NCI-H146 treated with DMSO at 0.1 percent for 48 hours (cell line): ENCODE measurements at regions not wholly inside any gene's neighbourhood (a gene's known extent, or its start where the extent isn't known, plus 50 kb on each side); places are given as distances from the start of the nearest gene placed in this dataset.

Source experiments
- DNase-seq: peaks from one replicate; lab custom pipeline; 2025; ENCODE audit not compliant: unreplicated experiment; lab: John Stamatoyannopoulos, UW

DNA sequence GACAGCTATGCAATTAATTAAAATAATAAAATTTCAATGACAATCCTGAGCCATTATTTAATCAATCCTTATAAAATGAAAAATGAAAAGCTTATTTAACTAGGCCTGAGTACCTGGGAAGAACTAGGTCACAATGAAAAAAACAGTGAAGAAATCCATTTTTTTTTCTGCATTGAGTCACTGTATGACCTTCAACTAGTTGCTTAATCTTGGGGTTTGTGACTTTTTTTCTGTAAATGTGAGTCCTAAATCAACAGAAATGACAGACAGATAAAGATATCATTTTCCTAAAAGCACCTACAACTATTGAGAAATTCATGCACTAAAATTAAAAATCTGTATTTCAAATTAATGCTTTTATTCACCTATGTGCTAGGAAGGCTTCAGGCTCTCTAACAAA, 96.8 kb downstream of the TMEM26 start:
- no peak for DNase-seq

DNA sequence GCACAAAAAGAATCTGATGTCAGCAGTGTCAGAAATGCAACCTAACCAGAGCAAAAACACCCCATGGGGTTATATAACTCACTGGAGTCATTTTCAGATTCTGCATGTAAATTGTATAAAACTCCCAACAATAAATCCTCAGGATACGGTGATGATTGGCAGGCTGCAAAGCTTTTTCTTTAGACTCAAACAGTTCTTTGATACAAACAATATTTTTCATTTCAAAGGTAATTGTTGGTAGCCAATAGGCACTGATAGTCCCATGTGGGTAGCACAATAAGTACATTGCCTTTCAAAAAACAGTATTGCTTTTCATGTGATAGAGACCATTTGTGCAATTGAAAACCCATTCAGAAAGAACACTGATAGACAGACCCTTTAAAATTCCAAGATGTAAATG, 98.0 kb downstream of the TMEM26 start:
- DNase-seq: no peak

DNA sequence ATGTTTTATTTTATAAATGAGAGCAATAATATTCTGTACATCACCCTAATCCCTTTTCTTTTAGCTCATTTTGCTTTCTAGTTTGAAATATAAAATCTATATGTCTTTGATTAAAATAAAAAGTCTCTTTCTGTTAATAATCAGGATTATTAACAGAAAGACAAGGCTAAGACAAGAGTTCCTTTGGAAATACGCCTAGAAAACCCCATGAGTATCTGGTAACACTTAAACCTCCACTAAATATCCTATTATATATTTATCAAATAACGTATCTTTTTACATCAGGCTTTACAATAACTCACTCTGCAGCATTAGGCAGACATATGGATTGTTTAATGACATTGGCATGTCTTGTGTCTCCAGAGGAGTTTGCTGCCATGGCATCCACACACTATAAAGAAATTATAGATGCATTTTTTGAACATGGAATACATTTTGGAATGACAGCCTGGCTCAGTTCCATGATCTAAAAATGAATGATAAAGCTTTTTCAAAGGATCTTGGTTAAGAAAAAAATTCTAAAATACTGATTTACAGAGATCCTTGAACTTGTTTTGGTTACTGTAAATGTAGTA, 98.7 kb downstream of the TMEM26 start:
- DNase-seq: no peak

DNA sequence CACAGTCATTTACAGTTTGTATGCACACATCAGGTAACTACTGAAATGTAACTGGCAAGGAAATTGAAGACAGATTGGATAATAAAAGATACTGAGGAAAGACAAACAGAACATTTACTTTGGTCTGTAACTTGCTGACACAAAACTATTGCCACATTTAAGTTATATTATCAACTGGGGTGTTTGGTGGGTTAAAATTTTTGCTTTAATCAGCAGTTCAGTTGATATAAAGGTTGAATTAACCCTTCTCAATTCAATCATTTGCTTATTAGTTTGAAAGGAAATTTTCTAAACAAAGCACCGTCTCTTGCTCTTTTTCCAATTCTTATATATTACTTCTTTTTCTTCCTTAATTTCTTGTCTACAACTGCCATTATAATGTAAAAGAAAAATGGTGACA, 102.4 kb downstream of the TMEM26 start:
- no peak for DNase-seq

DNA sequence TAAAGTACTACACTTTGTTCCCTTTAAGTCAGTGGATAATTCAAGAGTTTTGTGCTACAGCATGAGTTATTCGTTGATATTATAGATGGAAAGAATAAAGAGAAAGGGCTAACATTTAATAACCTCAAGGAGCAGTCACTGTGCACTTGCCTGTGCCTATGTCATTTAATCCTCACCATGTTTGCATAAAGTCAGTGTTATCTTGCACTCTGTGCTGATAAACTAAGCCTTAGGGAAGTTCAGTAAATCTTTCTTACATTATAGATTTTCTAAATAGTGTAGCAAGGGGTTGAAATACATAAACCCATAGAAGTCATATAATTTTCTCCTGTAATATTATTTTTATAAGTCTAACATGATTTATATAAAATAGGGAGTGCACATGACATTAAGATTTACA, 103.1 kb downstream of the TMEM26 start:
- no peak for DNase-seq

DNA sequence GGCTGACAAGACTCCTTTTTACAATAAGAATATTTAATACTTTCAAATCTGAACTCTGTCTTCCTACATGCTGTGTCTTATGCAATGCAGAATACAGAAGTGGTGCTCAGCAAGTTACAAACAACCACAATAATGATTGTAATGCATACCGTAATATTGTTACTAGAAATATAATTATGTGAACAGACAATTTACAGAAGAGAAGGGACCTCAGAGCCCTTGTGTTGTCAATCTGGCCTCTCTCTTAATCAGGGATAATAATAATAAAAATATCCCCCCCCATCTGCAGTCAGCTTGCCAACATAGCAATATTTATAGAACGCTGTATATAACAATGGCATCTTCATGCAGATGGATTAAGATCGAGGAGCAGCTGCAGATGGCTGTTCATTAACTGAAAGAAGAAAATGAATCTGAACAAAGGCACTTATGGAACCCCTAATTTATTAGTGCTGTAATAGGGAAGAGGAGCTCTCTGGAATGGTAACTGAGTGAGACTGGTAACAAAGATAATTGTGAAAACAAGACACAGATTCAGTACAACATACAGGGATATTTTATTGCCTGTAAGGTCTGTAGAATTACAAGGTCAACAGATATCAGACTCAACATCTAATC, 106.3 kb downstream of the TMEM26 start:
- DNase-seq: no peak

DNA sequence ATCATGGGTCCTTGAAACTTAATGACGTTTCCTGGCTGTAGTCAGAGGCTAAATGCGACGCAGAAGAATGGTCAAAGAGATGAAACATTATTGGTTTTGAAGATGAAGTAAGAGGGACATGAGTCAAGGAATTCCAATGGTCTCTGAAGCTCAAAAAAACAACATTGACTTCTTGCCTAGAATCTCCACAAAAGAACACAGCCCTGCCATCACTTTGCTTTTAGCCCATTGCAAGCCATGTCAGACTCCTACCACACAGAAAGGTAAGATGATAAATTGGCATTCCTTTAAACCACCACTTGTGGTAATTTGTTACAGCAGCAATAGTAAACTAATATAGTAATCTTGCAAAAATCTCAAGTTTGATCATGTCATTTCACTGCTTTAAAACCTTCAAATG, 109.4 kb downstream of the TMEM26 start:
- no peak for DNase-seq

DNA sequence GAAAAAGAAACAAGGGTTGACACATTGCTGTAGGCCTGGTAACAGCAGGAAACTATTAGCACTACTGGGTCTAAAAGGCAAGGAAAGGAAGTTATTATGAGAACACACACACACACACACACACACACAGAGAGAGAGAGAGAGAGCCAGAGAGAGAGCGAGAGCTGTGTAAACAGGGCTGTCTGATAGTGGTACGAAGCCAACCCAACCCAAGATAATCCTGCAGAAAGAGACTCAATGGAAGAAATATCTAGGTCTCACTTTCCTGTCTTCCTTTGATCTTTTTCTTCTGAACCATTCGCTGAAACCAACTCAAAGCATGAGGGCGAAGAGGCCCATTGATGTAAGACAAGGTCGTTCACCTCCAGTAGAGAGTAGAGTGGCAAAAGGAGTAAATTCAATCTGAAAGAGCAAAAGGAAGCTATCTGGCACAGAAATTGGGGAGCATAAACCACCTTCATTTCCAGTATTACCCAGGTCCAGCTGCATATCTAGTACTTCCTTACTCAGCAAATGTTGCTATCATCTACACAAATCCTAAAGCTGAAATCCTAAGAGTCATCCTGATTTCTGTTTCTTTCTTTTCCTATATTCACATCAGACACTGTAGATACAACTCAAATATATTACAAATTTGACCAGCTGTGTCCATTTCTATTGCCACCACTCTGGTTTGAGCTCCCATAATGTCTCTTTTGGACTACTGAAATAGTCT, 110.2 kb downstream of the TMEM26 start:
- no peak for DNase-seq

DNA sequence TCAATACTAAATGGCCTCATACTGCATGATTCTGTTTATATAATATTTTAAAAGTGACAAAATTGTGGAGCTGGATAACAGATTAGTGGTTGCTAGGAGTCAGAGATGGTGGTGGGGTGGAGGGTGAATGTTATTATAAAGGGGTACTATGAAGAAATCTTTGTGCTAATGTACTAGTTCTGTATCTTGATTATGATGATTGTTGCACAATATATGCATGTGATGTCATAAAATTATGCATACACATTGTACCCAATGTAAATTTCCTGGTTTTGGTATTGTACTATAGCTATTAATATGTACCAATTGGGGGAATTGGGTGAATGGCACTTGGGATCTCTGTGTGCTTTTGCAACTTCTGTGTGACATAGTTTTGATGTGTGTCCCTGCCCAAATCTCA, 112.2 kb downstream of the TMEM26 start:
- no peak for DNase-seq

DNA sequence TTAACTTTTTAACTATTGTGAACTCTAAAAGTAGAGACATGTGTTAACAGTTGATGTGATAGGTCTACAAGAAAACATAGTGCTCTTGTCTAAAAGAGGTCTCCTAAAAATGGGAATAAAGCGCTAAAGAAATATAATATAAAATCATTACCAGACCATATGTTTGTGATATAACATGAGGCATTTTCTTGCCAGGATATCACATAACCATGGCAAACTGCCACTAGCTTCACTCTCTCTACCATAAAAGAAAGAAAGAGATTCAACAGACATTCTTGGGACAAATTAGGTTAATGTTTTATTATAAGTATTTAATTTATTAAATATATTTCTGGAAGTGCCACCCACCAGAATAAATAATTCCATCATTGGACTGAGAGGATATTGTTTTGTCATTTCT, 115.0 kb downstream of the TMEM26 start:
- no peak for DNase-seq

DNA sequence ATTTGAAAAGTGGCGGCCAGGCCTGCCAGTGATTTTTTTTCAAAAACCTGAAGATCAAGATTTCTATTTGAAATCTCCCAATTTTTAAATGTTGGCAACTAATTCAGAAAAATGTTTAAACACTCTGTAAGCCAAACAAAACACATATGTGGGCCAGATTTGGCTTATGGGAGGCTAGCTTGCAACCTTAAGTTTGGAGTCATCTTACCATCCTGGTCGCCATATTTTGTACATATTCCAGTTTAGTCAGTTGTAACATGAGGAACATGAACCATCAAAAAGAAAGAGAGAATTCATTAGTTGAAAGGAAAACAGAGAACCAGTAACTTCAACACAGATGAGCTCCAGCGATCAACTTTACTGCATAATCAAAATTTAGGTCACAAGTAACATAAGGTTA, 115.4 kb downstream of the TMEM26 start:
- no peak for DNase-seq

DNA sequence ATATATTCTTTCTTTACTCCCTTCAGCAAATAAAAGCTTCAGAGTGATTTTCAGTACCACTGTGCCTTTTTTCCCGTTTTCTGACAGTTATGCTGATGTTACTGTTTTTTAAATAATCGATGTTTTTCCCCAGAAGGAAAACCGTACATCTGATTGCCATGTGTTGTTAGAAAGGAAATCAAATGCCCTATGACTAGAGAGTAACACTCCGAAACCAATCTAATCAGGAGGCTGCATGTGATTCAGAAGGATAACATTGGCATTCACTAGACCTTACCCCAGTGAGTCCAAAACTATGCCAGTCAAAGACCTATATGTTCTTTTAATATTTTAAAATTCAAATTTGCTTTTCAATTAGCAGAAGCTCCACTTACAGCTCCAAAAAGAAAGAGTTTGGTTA, 116.3 kb downstream of the TMEM26 start:
- no peak for DNase-seq

DNA sequence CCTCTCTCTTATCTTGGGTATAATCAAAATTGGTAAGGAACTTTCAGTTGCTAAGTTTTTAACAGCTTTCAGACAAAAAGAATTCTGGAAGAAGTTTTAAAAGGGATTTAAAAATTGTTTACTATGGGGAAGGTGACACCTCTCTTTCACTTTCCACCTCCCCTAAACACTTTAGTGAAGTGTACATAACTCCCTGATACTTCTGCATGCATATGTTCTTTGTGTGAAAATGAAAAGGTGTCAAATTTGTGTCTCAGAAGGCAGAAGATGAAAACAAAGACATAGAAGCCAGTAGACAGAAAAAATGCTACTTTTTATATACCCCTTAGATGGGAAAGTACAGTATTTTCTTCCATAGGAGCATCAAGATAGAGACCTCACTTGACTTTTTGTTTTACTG, 117.8 kb downstream of the TMEM26 start:
- DNase-seq: no peak

DNA sequence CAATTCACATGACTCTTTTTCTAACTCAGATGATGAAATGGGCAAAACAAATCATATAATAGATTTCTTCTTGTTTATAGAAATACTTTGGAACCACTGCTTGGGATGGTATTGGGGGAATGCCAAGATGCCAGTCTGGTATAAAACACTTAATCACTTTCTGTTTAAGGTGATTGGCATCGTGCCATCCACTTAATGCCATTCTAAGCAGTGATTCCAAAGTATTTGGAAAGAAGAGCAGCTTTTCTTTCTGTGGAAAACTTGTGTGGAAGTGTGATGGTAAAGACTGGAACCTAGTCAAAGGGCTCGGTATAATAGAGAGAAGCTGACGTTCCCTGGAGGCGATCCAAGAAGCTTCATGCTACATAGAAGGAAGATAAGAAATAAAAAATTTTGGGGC, 120.6 kb downstream of the TMEM26 start:
- DNase-seq: no peak

DNA sequence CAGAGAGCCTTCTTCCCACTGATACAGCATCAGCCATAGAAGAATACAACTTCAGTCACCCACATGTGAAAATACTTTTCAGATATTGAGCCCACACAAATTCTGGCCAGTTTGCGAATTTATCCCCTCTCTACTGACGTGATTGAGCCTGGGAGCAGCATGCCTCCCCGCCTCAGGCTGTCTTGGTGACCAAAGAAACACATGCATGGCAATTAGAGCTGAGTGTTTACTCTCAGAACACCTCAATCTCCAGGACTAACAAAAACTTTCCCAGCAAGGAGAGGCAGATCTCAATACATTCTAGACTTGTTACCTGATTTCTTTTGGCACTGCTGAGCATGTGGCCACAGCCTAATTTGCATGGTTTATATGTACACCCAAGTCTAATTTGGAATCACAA, 122.5 kb downstream of the TMEM26 start:
- no peak for DNase-seq

DNA sequence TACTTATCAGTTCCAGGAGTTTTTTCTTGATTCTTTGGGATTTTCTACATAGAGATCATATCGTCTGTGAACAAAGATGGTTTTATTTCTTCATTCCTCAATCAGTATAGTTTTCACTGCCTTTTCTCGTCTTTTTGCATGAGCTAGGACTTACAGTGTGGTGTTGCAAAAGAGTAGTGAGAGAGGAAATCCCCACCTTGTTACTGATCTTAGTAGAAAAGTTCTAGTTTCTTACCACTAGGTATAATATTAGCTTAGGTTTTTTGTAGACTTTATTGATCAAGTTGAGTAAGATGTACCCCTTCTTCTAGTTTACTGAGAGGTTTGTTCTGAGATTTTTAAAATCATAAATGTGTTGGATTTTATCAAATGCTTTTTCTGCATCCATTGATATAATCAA, 123.3 kb downstream of the TMEM26 start:
- DNase-seq: no peak

DNA sequence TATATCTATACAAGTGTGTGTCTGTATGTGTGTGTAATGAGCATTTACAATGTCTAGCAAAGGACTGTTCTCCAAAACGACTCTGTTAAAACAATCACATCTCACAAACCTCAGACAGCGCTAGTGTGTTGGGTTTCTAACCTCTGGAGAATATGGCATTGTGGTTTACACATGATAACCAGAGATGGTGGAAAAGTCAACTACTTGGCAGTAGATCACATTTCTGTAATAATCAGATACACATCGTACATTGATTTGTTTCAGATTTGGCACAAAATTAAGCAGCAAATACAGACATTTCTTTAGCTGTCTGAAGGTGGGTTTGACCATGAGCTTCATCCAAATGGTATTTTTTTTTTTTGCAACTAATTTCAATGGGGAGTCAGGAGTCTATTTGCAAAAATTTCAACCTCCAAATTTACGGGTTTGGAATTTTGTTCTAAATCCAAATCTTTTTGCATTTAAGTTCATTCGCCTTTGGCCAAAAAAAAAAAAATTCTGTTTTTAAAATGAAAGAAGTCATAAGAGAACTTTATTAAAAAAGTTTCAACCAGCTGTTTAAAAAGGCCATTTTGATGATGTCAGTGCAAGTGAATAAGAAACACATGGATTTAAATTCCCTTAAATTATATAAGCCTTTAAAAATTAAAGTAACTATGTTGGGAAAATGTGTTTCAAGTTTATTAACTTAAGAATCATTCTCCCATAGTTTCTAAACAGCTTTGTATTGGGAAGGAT, 127.8 kb downstream of the TMEM26 start:
- no peak for DNase-seq

DNA sequence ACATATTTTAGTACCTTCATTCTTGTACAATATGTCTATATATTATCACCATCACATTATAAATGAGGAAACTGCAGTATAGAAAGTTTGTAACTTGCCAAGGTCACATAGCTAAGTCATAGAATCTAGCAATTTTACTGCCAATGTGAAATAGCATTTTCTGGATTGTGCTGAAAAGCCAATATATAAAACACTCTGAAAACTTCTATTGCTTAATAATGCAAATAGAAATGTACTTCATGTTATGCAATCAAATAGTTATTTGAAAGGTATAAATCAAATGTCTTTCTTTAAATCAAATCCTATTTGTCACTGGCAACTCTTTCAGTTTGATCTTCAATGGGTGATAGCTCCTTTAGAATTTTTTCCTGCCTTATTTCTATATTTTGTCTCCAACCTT, 129.5 kb downstream of the TMEM26 start:
- no peak for DNase-seq

DNA sequence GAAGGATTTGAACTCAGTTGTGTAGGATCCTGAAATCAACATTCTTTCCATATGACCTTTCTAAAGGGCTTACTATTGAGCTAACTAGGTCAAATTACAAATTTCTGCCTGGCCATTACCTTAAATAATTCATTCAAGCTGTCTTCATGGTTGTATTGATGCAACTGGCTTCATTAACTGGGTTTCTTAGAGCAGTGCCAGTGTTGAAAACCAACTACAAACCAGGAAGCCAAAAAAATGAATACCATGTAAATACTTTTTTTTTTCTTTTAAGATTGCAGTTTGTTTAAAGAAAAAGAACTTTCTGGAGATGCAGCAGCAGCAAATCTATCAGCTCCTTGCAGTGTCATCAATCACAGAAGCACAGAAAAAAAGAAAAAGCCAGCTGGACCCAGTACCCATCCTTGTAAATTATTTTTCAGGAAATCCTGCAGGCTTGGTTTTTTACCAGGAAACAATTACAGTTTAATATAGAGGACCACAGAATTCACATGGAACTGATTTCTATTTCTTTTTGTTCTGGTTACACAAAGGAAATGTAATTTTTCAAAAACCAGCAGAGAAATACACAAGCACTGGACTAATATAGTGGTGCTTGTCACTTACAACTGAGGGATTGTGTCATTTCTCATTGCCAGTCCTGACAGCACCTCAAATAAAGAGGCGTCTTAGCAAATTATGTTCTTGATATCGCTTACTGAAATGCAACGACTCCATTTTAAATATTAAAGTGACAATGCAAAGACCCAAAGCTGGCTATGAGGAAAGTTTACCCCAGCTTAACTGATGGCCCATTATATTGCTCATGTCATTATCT, 131.9 kb downstream of the TMEM26 start:
- DNase-seq: no peak

DNA sequence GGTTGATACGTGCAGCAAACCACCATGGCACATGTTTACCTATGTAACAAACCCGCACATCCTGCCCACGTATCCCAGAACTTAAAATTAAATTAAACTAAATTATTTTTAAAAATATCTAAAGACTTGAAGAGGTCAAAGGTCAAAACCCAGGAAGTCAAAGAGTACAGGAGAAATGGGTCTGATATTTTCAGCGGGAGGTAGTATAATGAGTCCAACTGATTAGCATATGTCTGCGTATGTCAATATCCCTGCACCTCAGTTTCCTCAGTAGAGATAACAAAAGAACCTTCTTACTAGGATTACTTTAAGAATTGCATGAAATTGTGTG, 133.0 kb downstream of the TMEM26 start:
- no peak for DNase-seq
